ENCODE measurements at regions not wholly inside any gene's neighbourhood (a gene's known extent, or its start where the extent isn't known, plus 50 kb on each side); places are given as distances from the start of the nearest gene placed in this dataset.

DNA sequence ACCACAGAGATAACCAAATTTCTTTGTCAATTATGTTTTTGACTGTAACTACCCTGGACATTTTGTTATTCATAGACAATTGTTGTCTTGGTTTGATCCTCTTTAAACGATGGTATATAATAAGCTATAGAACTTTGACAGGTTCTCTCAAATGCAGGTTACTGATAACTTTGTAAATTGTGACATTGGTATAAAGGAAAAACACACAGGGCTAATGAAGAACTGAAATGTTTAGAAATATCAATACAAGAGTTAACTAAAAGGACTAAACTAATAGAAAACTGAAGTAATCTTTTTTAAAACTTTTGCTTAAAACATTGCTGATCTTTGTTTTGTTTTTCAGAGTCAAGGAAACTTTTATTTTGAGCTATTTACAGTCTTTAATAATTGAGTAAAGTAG is 124.8 kb downstream of the TPBG start:
- no peaks in the 10 kb centered on the region for H3K9me2 ChIP-seq (ENCODE audit: insufficient read depth, low read length)
- ChIA-PET CTCF (ENCODE audit: unreplicated experiment) (no interaction called here), POLR2A (no interaction called here)
- H3K4me2 ChIP-seq (ENCODE audit: low read length) = no peak overlapping the region
- intact Hi-C loops (cut with micrococcal nuclease; ENCODE audit: unreplicated experiment) = no loop called here
- H4K20me1 ChIP-seq (ENCODE audit: insufficient read depth, low read length) = no peaks in the 10 kb centered on the region
- BruUV-seq (replicated peaks) = no TSS peak
- no peak for TF ChIP-seq EZH2phosphoT487 (IDR thresholded peaks at IDR 0.05; ENCODE audit: borderline replicate concordance, low read depth, low read length)
- TF ChIP-seq, protein P1, sequence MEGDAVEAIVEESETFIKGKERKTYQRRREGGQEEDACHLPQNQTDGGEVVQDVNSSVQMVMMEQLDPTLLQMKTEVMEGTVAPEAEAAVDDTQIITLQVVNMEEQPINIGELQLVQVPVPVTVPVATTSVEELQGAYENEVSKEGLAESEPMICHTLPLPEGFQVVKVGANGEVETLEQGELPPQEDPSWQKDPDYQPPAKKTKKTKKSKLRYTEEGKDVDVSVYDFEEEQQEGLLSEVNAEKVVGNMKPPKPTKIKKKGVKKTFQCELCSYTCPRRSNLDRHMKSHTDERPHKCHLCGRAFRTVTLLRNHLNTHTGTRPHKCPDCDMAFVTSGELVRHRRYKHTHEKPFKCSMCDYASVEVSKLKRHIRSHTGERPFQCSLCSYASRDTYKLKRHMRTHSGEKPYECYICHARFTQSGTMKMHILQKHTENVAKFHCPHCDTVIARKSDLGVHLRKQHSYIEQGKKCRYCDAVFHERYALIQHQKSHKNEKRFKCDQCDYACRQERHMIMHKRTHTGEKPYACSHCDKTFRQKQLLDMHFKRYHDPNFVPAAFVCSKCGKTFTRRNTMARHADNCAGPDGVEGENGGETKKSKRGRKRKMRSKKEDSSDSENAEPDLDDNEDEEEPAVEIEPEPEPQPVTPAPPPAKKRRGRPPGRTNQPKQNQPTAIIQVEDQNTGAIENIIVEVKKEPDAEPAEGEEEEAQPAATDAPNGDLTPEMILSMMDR (conservative IDR thresholded peaks at IDR 0.05; ENCODE audit: low read length) = no peak
- no peak for DNase-seq (ENCODE audit: low spot score)
- no peaks in the 10 kb centered on the region for H3K79me2 ChIP-seq (ENCODE audit: insufficient read depth, low read depth, low read length)
- no peaks in the 10 kb centered on the region for H3K36me3 ChIP-seq (ENCODE audit: insufficient read depth, low read length)
- H3K9me3 ChIP-seq (ENCODE audit: low read length) = peaks cover 9% of the 10 kb centered on the region; the same call in 1 of the 2 replicates
- H2AFZ ChIP-seq (ENCODE audit: low read length) = no peak overlapping the region
- no peak overlapping the region for H3K4me3 ChIP-seq (ENCODE audit: low read depth, low read length, poor library complexity, severe bottlenecking)
- no peaks in the 10 kb centered on the region for H3K4me1 ChIP-seq (ENCODE audit: insufficient read depth, low read length, poor library complexity, severe bottlenecking)
- H3K27ac ChIP-seq (ENCODE audit: low read depth, low read length, poor library complexity, severe bottlenecking) = no peak overlapping the region

DNA sequence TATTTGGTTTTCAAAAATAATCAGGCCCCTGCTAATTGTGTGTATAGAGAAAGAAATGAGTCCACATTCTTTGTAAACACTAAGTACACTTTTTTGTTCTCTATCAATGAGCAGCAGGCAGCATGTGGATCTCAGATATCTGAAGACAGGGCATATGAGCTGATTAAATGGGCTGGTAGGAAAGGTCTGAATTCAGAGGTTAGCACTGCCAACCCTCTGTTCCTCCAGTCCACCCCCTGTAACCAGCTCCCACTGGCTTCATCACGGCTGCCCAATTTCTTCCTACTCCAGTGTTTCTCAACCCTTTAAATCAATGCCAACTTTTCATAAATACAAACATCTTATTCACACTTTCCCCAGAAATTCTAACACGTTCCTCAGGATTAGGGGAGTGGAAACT is 128.5 kb downstream of the TPBG start:
- H3K4me1 ChIP-seq (ENCODE audit: insufficient read depth, low read length, poor library complexity, severe bottlenecking) = no peaks in the 10 kb centered on the region
- intact Hi-C loops (cut with micrococcal nuclease; ENCODE audit: unreplicated experiment) = no loop called here
- ChIA-PET CTCF (ENCODE audit: unreplicated experiment) (no interaction called here), POLR2A (interaction anchor here (1.1 kb wide), 1 partner anchor 11 kb away, joined by 4 read pairs; no protein-coding TSS in a partner anchor)
- no peaks in the 10 kb centered on the region for H3K36me3 ChIP-seq (ENCODE audit: insufficient read depth, low read length)
- no peaks in the 10 kb centered on the region for H3K9me2 ChIP-seq (ENCODE audit: insufficient read depth, low read length)
- no peak overlapping the region for H3K27ac ChIP-seq (ENCODE audit: low read depth, low read length, poor library complexity, severe bottlenecking)
- H4K20me1 ChIP-seq (ENCODE audit: insufficient read depth, low read length) = no peaks in the 10 kb centered on the region
- H3K4me2 ChIP-seq (ENCODE audit: low read length) = no peak overlapping the region
- no peak overlapping the region for H3K4me3 ChIP-seq (ENCODE audit: low read depth, low read length, poor library complexity, severe bottlenecking)
- no peak overlapping the region for H2AFZ ChIP-seq (ENCODE audit: low read length)
- no TSS peak for BruUV-seq (replicated peaks)
- no peaks in the 10 kb centered on the region for H3K79me2 ChIP-seq (ENCODE audit: insufficient read depth, low read depth, low read length)
- no peak for DNase-seq (ENCODE audit: low spot score)
- no peak for TF ChIP-seq EZH2phosphoT487 (IDR thresholded peaks at IDR 0.05; ENCODE audit: borderline replicate concordance, low read depth, low read length)
- TF ChIP-seq, protein P1 (conservative IDR thresholded peaks at IDR 0.05; ENCODE audit: low read length) = no peak
- H3K9me3 ChIP-seq (ENCODE audit: low read length) = peaks cover 9% of the 10 kb centered on the region; the same call in 1 of the 2 replicates

DNA sequence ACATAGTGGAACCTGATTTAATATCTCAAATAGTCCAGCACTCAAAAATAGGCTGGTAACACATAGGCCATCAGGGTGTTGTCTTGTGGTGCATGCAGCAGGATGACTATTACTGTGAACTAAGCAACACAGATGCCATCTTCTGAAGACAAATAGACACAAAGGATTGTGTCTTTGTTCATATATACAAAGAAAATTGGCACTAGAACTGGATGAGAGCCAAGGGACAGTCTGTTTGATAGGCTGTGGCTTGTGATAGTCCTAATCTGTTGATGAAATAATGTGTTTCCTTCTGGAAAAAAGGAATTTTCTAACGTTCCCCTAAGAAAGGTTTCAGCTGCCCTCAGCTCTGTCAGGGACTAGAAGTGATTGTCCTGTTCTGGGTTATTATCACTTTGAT is 129.8 kb downstream of the TPBG start:
- H4K20me1 ChIP-seq (ENCODE audit: insufficient read depth, low read length) = no peaks in the 10 kb centered on the region
- intact Hi-C loops (cut with micrococcal nuclease; ENCODE audit: unreplicated experiment) = no loop called here
- H3K4me1 ChIP-seq (ENCODE audit: insufficient read depth, low read length, poor library complexity, severe bottlenecking) = no peaks in the 10 kb centered on the region
- no peak overlapping the region for H3K27ac ChIP-seq (ENCODE audit: low read depth, low read length, poor library complexity, severe bottlenecking)
- H3K9me3 ChIP-seq (ENCODE audit: low read length) = peaks cover 4% of the 10 kb centered on the region; the same call in 1 of the 2 replicates
- H3K4me2 ChIP-seq (ENCODE audit: low read length) = no peak overlapping the region
- H3K4me3 ChIP-seq (ENCODE audit: low read depth, low read length, poor library complexity, severe bottlenecking) = no peak overlapping the region
- DNase-seq (ENCODE audit: low spot score) = no peak
- BruUV-seq (replicated peaks) = no TSS peak
- POLR2A ChIA-PET = no interaction called here
- H3K79me2 ChIP-seq (ENCODE audit: insufficient read depth, low read depth, low read length) = no peaks in the 10 kb centered on the region
- CTCF ChIA-PET (ENCODE audit: unreplicated experiment) = no interaction called here
- no peaks in the 10 kb centered on the region for H3K9me2 ChIP-seq (ENCODE audit: insufficient read depth, low read length)
- no peak overlapping the region for H2AFZ ChIP-seq (ENCODE audit: low read length)
- no peaks in the 10 kb centered on the region for H3K36me3 ChIP-seq (ENCODE audit: insufficient read depth, low read length)
- TF ChIP-seq EZH2phosphoT487 (IDR thresholded peaks at IDR 0.05; ENCODE audit: borderline replicate concordance, low read depth, low read length) = no peak
- TF ChIP-seq, protein P1 (conservative IDR thresholded peaks at IDR 0.05; ENCODE audit: low read length) = no peak
